ENCODE measurements at regions not wholly inside any gene's neighbourhood (a gene's known extent, or its start where the extent isn't known, plus 50 kb on each side); places are given as distances from the start of the nearest gene placed in this dataset.
A peak's percentile ranks its signal among the peaks of the same experiment; 100 is the strongest.

DNA sequence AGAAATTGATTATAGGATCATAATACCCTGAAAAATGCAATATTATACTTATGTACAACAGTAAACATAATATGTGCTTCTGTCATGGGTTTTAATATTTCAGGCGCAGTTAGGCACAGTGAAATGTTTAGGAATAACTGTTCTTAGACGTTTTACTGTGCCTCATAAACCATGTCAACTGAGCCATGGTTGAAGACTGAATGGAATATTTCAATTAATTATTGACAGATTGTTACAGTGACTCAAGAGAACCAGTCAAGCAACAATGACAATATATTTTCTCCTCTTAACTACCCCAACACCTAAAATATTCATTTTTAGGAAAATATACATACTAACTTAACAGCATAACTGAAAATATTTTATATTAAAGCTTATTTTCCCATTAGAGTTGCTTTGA lies 852.7 kb upstream of the FRG1 start:
- TF ChIP-seq, protein P1, sequence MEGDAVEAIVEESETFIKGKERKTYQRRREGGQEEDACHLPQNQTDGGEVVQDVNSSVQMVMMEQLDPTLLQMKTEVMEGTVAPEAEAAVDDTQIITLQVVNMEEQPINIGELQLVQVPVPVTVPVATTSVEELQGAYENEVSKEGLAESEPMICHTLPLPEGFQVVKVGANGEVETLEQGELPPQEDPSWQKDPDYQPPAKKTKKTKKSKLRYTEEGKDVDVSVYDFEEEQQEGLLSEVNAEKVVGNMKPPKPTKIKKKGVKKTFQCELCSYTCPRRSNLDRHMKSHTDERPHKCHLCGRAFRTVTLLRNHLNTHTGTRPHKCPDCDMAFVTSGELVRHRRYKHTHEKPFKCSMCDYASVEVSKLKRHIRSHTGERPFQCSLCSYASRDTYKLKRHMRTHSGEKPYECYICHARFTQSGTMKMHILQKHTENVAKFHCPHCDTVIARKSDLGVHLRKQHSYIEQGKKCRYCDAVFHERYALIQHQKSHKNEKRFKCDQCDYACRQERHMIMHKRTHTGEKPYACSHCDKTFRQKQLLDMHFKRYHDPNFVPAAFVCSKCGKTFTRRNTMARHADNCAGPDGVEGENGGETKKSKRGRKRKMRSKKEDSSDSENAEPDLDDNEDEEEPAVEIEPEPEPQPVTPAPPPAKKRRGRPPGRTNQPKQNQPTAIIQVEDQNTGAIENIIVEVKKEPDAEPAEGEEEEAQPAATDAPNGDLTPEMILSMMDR (conservative IDR thresholded peaks at IDR 0.05) = no peak
- H3K27ac ChIP-seq = peak overlapping the region; percentile 30; the same call in 1 of the 2 replicates

- TF ChIP-seq, protein P1 (conservative IDR thresholded peaks at IDR 0.05) = no peak
Observed at GRCh38 chr4:189088780-189089179, 851.9 kb upstream of the FRG1 start.

GRCh38 chr4:189090174-189090814 lies 850.4 kb upstream of the FRG1 start:
- TF ChIP-seq, protein P1 (conservative IDR thresholded peaks at IDR 0.05) = peak; percentile 83
- no peak overlapping the region for H3K27ac ChIP-seq

More at GRCh38 chr4:189088780-189089179, 851.9 kb upstream of the FRG1 start:
- H3K27ac ChIP-seq = peak overlapping the region; percentile 30; the same call in 1 of the 2 replicates

GRCh38 chr4:189092581-189092980 lies 848.1 kb upstream of the FRG1 start:
- TF ChIP-seq, protein P1 (conservative IDR thresholded peaks at IDR 0.05) = no peak
- no peak overlapping the region for H3K27ac ChIP-seq

DNA sequence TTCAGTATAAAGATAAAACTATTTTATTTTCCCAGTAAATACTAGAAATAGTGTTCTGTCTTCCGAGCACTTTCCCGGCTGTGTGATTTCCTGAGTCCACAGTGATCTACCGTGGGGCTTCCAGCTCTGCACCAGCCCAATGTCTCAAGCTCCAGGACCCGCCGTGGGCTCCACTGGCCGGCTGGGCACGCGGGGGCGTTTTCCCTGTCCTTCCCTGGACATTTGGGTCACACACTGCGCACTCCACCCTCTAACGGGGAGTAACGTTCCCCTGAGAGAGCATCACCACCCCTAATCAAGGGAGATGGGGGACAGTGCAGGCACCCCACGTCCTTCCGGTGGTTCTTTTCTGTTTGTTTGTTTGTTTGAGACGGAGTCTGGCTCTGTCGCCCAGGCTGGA lies 844.6 kb upstream of the FRG1 start:
- no peak overlapping the region for H3K27ac ChIP-seq
- TF ChIP-seq, protein P1 (conservative IDR thresholded peaks at IDR 0.05) = no peak

- H3K27ac ChIP-seq = no peak overlapping the region
- TF ChIP-seq, protein P1 (conservative IDR thresholded peaks at IDR 0.05) = peak; percentile 18; the same call in 1 of the 2 replicates
Observed at GRCh38 chr4:189096717-189097116, 844.0 kb upstream of the FRG1 start.

DNA sequence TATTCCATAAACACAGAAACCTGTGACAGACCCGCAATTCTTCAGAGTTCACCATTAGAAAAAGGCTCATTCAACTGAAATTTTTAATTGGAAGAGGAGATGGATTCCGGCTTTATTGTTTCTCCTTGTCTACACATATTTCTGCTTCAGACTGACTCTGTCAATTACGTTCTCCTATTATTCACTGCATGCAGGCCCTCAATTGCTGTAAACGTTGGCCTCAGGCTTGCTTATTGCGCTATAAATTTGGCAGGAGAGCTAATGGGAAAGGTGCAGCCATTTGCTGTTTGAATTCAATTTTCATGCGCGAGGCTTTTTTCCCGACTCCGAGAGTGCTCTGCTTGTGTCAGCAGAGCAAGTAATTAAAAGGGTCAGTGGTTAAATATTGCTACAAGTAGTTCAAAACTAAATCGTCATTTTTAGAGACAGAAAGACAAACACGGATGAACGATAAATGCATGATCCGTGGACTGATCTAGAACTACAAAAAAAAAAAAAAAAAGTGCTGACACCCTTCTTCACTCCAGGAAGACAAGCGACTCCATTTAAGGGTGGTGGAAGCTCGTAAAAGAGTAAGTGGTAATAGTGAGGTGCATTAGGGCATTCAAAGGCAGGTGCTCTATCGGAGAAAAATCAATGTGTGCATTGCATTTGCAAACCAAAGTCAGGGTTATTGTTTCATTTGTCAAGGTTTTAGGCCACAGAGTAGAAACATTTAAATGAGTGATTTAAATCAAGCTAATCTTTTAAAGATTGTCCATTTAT lies 841.6 kb upstream of the FRG1 start:
- H3K27ac ChIP-seq = no peak overlapping the region
- TF ChIP-seq, protein P1 (conservative IDR thresholded peaks at IDR 0.05) = no peak

Data from VCaP (cell line).